Esophagus muscularis mucosa (tissue), 4 donors: ENCODE measurements at regions not wholly inside any gene's neighbourhood (a gene's known extent, or its start where the extent isn't known, plus 50 kb on each side); places are given as distances from the start of the nearest gene placed in this dataset.

ENCODE experiments used
- DNase-seq: peaks from one replicate; pipeline ENCODE4 v3.0.0-alpha.2; 2017; ENCODE audit errors: extremely low spot score
- H3K27ac ChIP-seq, 4 donors: fragments of 200-600 bp; sonication (generic); replicated peaks in 1 of 4; 1 replicate in 3 of 4; 2 replicates in 1 of 4; pipeline ENCODE4 v1.5.1; 2016 to 2019; ENCODE audit warnings: mild to moderate bottlenecking in 1 of 4
- H3K27me3 ChIP-seq, 4 donors: fragments of 200-600 bp; sonication (generic); one replicate each; pipeline versions ENCODE4 v1.5.1 to v1.6.0; 2016 to 2019
- H3K36me3 ChIP-seq, 4 donors: fragments of 200-600 bp; sonication (generic); one replicate each; pipeline ENCODE4 v1.5.1; 2016 to 2019
- H3K4me1 ChIP-seq, 4 donors: fragments of 200-600 bp; sonication (generic); one replicate each; pipeline ENCODE4 v1.5.1; 2016 to 2019
- H3K4me3 ChIP-seq, 4 donors: fragments of 200-600 bp; sonication (generic); 1 replicate in 2 of 4; 2 replicates in 2 of 4; pipeline ENCODE4 v1.5.1; 2016 to 2019; ENCODE audit warnings: mild to moderate bottlenecking in 4 of 4, moderate library complexity in 1 of 4
- H3K9me3 ChIP-seq, 4 donors: fragments of 200-600 bp; sonication (generic); 1 replicate in 3 of 4; 2 replicates in 1 of 4; pipeline ENCODE4 v1.5.1; 2016 to 2019
- CTCF ChIP-seq, 3 experiments: fragments of 200-600 bp in 2 of 3; fragments of 450-650 bp in 1 of 3; sonication (generic) in 2 of 3; IDR thresholded peaks; one replicate each; pipeline ENCODE4 v1.5.1; 2017 to 2019; ENCODE audit warnings: antibody characterized with exemption in 3 of 3, mild to moderate bottlenecking in 2 of 3, moderate library complexity in 1 of 3
- EP300 ChIP-seq: sonication (generic); formaldehyde crosslinking; IDR thresholded peaks from one replicate; pipeline ENCODE4 v1.6.1; 2017; ENCODE audit warnings: antibody characterized with exemption
- POLR2A ChIP-seq: fragments of 450-650 bp; IDR thresholded peaks from one replicate; pipeline ENCODE4 v1.6.1; 2017; ENCODE audit warnings: antibody characterized with exemption, moderate library complexity, mild to moderate bottlenecking, low read depth
- POLR2AphosphoS5 ChIP-seq, 2 donors: sonication (generic); formaldehyde crosslinking; IDR thresholded peaks; one replicate each; pipeline ENCODE4 v1.6.1; 2017; ENCODE audit warnings: antibody characterized with exemption in 2 of 2
- WGBS: methylation state at CpG from one replicate; pipeline ENCODE4 v1.1.5; 2018; 5-methylcytosine and 5-hydroxymethylcytosine counted together
- intact Hi-C: fragments of 100-400 bp; cut with DNase I; formaldehyde crosslinking; loops from one replicate; pipeline ENCODE4 v1.15.1; 2023

- H3K4me1 ChIP-seq = no peaks in the 10 kb centered on the region
- H3K27me3 ChIP-seq = no peaks in the 10 kb centered on the region
- intact Hi-C loops = no loop called here
- DNase-seq = no peak
- no peak overlapping the region for H3K4me3 ChIP-seq
- WGBS = 82% methylated on average over 1 of the region's 1 CpG
- no peak for TF ChIP-seq EP300
- no peak for TF ChIP-seq CTCF (IDR thresholded peaks at IDR 0.05)
- no peak for TF ChIP-seq POLR2A
- TF ChIP-seq POLR2AphosphoS5 (IDR thresholded peaks at IDR 0.05) = no peak
- no peak overlapping the region for H3K27ac ChIP-seq
- no peaks in the 10 kb centered on the region for H3K36me3 ChIP-seq
- H3K9me3 ChIP-seq = no peaks in the 10 kb centered on the region
Observed at GRCh38 chr6:141790921-141791320, 341.8 kb upstream of the GJE1 start.

DNA sequence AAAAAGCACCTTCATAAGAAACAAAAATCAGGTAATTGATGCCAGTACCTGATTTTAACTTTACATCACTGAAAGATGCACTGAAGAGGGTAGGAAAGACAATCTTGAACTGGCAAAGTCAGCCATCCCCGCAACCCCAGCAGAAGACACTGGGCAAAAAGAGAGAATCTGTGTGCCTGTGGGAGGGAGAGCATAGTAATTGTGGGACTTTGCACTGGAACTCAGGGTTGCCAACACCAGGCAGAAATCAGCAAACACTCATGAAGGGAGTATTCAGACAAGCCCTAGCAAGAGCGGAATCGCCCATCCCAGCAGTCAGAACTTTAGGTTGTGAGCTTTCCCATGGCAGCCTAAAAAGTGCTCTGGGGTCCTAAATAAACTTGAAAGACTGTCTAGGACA, 344.6 kb upstream of the GJE1 start:
- Histone ChIP-seq H3K27ac (no peak overlapping the region), H3K36me3 (no peaks in the 10 kb centered on the region), H3K27me3 (no peaks in the 10 kb centered on the region), H3K4me3 (no peak overlapping the region), H3K4me1 (no peaks in the 10 kb centered on the region), H3K9me3 (no peaks in the 10 kb centered on the region)
- WGBS = 100% methylated on average over 2 of the region's 3 CpGs
- intact Hi-C loops = no loop called here
- TF ChIP-seq CTCF (IDR thresholded peaks at IDR 0.05) (no peak), POLR2AphosphoS5 (IDR thresholded peaks at IDR 0.05) (no peak), POLR2A (no peak), EP300 (no peak)
- DNase-seq = no peak

GRCh38 chr6:141783585-141783984, 349.1 kb upstream of the GJE1 start:
- intact Hi-C loops = no loop called here
- WGBS = 40% methylated on average over 2 of the region's 2 CpGs
- Histone ChIP-seq H3K27me3 (no peaks in the 10 kb centered on the region), H3K36me3 (no peaks in the 10 kb centered on the region), H3K27ac (no peak overlapping the region), H3K4me3 (no peak overlapping the region), H3K4me1 (no peaks in the 10 kb centered on the region), H3K9me3 (no peaks in the 10 kb centered on the region)
- TF ChIP-seq POLR2AphosphoS5 (IDR thresholded peaks at IDR 0.05) (no peak), POLR2A (no peak), CTCF (IDR thresholded peaks at IDR 0.05) (no peak), EP300 (no peak)
- DNase-seq = no peak

GRCh38 chr6:141780296-141780695, 352.4 kb upstream of the GJE1 start:
- Histone ChIP-seq H3K27ac (no peak overlapping the region), H3K4me3 (no peak overlapping the region), H3K27me3 (no peaks in the 10 kb centered on the region), H3K9me3 (no peaks in the 10 kb centered on the region), H3K36me3 (no peaks in the 10 kb centered on the region), H3K4me1 (no peaks in the 10 kb centered on the region)
- TF ChIP-seq POLR2A (no peak), POLR2AphosphoS5 (IDR thresholded peaks at IDR 0.05) (no peak), CTCF (IDR thresholded peaks at IDR 0.05) (no peak), EP300 (no peak)
- WGBS = 66% methylated on average over 4 of the region's 4 CpGs
- intact Hi-C loops = no loop called here
- DNase-seq = no peak

DNA sequence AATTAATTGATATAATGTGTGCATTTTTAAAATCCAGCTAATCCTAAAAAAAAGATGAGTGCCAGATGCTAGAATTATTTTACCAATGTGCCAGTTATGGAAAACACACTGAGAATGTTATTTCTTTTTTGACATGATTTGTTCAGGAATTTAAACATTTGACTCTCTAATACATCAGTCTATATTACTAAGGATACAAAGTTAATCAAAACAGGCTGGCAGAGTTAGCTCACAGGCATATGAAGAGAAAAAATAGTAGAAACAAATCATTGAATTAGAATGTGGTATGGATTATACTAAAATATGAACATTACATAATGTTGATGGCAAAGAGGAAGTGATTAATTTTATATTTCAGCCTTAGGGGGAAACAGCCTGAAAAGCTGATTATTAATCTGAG, 368.3 kb upstream of the GJE1 start:
- intact Hi-C loops = no loop called here
- Histone ChIP-seq H3K9me3 (no peaks in the 10 kb centered on the region), H3K36me3 (no peaks in the 10 kb centered on the region), H3K27ac (no peak overlapping the region), H3K4me1 (no peaks in the 10 kb centered on the region), H3K27me3 (no peaks in the 10 kb centered on the region), H3K4me3 (no peak overlapping the region)
- no peak for DNase-seq
- TF ChIP-seq POLR2A (no peak), POLR2AphosphoS5 (IDR thresholded peaks at IDR 0.05) (no peak), EP300 (no peak), CTCF (IDR thresholded peaks at IDR 0.05) (no peak)
